ENCODE measurements at regions not wholly inside any gene's neighbourhood (a gene's known extent, or its start where the extent isn't known, plus 50 kb on each side); places are given as distances from the start of the nearest gene placed in this dataset.

DNA sequence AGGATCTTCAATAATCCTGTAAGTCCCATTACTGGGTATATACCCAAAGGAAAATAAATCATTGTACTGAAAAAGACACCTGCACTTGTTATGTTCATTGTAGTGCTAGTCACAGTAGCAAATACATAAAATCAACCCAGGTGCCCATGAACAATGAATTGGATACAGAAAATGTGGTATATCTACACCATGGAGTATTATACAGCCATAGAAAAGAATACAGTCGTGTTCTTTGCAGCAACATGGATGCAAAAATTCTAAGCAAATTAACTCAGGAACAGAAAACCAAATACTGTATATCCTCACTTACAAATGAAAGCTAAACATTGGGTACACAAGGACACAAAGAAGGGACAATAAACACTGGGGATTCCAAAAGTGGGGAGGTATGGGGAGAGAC lies 100.8 kb upstream of the BMP2K start:
- no peak for TF ChIP-seq EZH2 (optimal IDR thresholded peaks at IDR 0.05; ENCODE audit: low read depth, low read length)
- TF ChIP-seq, protein P1, sequence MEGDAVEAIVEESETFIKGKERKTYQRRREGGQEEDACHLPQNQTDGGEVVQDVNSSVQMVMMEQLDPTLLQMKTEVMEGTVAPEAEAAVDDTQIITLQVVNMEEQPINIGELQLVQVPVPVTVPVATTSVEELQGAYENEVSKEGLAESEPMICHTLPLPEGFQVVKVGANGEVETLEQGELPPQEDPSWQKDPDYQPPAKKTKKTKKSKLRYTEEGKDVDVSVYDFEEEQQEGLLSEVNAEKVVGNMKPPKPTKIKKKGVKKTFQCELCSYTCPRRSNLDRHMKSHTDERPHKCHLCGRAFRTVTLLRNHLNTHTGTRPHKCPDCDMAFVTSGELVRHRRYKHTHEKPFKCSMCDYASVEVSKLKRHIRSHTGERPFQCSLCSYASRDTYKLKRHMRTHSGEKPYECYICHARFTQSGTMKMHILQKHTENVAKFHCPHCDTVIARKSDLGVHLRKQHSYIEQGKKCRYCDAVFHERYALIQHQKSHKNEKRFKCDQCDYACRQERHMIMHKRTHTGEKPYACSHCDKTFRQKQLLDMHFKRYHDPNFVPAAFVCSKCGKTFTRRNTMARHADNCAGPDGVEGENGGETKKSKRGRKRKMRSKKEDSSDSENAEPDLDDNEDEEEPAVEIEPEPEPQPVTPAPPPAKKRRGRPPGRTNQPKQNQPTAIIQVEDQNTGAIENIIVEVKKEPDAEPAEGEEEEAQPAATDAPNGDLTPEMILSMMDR (IDR thresholded peaks at IDR 0.05; ENCODE audit: low read length) = no peak
- no peak for TF ChIP-seq EZH2phosphoT487 (IDR thresholded peaks at IDR 0.05; ENCODE audit: low read length)
